GM18951 (cell line): ENCODE measurements at regions not wholly inside any gene's neighbourhood (a gene's known extent, or its start where the extent isn't known, plus 50 kb on each side); places are given as distances from the start of the nearest gene placed in this dataset.

ENCODE experiments used
- POLR2A ChIP-seq: IDR thresholded peaks from 4 replicates; pipeline ENCODE4 v1.6.1; 2011; ENCODE audit warnings: mild to moderate bottlenecking; ENCODE audit not compliant: insufficient read length, insufficient read depth; ENCODE audit errors: extremely low read depth
- in situ Hi-C: fragments of 300-500 bp; cut with MboI; formaldehyde crosslinking; loops from one replicate; pipeline ENCODE4 v1.12.0; 2022; ENCODE audit warnings: low sequenced_read_pairs, mixed read lengths, inconsistent platforms; ENCODE audit not compliant: unreplicated experiment

- TF ChIP-seq POLR2A = no peak
- in situ Hi-C loops = no loop called here
Measured at GRCh38 chr17:72474243-72474642, 353.4 kb downstream of the SOX9 start.

- in situ Hi-C loops = no loop called here
- no peak for TF ChIP-seq POLR2A
Measured at GRCh38 chr17:72474719-72475477, 354.1 kb downstream of the SOX9 start.

GRCh38 chr17:72476134-72476533 lies 355.3 kb downstream of the SOX9 start:
- in situ Hi-C loops = no loop called here
- no peak for TF ChIP-seq POLR2A

GRCh38 chr17:72476575-72476986 lies 355.8 kb downstream of the SOX9 start:
- no peak for TF ChIP-seq POLR2A
- in situ Hi-C loops = no loop called here

GRCh38 chr17:72477491-72477890 lies 356.7 kb downstream of the SOX9 start:
- in situ Hi-C loops = no loop called here
- TF ChIP-seq POLR2A = no peak

GRCh38 chr17:72479113-72479512 lies 358.3 kb downstream of the SOX9 start:
- in situ Hi-C loops = no loop called here
- no peak for TF ChIP-seq POLR2A

GRCh38 chr17:72481572-72481971 lies 360.8 kb downstream of the SOX9 start:
- TF ChIP-seq POLR2A = no peak
- in situ Hi-C loops = no loop called here

- no peak for TF ChIP-seq POLR2A
Measured at GRCh38 chr17:72485596-72485995, 364.8 kb downstream of the SOX9 start.

GRCh38 chr17:72486806-72487205 lies 366.0 kb downstream of the SOX9 start:
- in situ Hi-C loops = no loop called here
- no peak for TF ChIP-seq POLR2A

More at GRCh38 chr17:72485596-72485995, 364.8 kb downstream of the SOX9 start:
- in situ Hi-C loops = no loop called here

- no peak for TF ChIP-seq POLR2A
- in situ Hi-C loops = no loop called here
Measured at GRCh38 chr17:72487731-72488494, 367.1 kb downstream of the SOX9 start.

- no peak for TF ChIP-seq POLR2A
- in situ Hi-C loops = no loop called here
Measured at GRCh38 chr17:72488555-72489271, 367.9 kb downstream of the SOX9 start.

- in situ Hi-C loops = no loop called here
- no peak for TF ChIP-seq POLR2A
Measured at GRCh38 chr17:72489272-72489641, 368.4 kb downstream of the SOX9 start.

GRCh38 chr17:72491102-72491501 lies 370.3 kb downstream of the SOX9 start:
- TF ChIP-seq POLR2A = no peak
- in situ Hi-C loops = no loop called here

GRCh38 chr17:72492494-72492893 lies 371.7 kb downstream of the SOX9 start:
- in situ Hi-C loops = no loop called here
- no peak for TF ChIP-seq POLR2A

GRCh38 chr17:72492941-72493340 lies 372.1 kb downstream of the SOX9 start:
- in situ Hi-C loops = no loop called here
- no peak for TF ChIP-seq POLR2A
